WERI-Rb-1 (cell line): ENCODE measurements at regions not wholly inside any gene's neighbourhood (a gene's known extent, or its start where the extent isn't known, plus 50 kb on each side); places are given as distances from the start of the nearest gene placed in this dataset.

Experiments
- DNase-seq: peaks from one replicate; pipeline ENCODE4 v3.0.0-alpha.2; 2020
- H3K27ac ChIP-seq: fragments of 250-450 bp; sonication (Bioruptor Pico); 2 replicates; pipeline ENCODE4 v1.5.1; 2020; ENCODE audit warnings: mild to moderate bottlenecking, moderate library complexity
- H3K27me3 ChIP-seq: fragments of 250-450 bp; sonication (Bioruptor Pico); 2 replicates; pipeline ENCODE4 v1.5.1; 2021; ENCODE audit warnings: mild to moderate bottlenecking, low read depth, moderate library complexity; ENCODE audit not compliant: insufficient read depth, severe bottlenecking
- H3K36me3 ChIP-seq: fragments of 250-450 bp; sonication (Bioruptor Pico); 2 replicates; pipeline ENCODE4 v1.5.1; 2020; ENCODE audit warnings: mild to moderate bottlenecking, moderate library complexity
- H3K4me3 ChIP-seq: 2 replicates; pipeline ENCODE4 v1.5.1; 2011; ENCODE audit warnings: low read depth, mild to moderate bottlenecking, control low read depth, low read length
- H3K9me3 ChIP-seq: fragments of 250-450 bp; sonication (Bioruptor Pico); 2 replicates; pipeline ENCODE4 v1.5.1; 2021; ENCODE audit warnings: mild to moderate bottlenecking, moderate library complexity; ENCODE audit not compliant: severe bottlenecking
- TF ChIP-seq, protein P1 (sequence below): IDR thresholded peaks from 2 replicates; pipeline ENCODE4 v1.5.1; 2011; ENCODE audit warnings: low read depth, mild to moderate bottlenecking, control low read depth, inconsistent platforms, low read length

DNA sequence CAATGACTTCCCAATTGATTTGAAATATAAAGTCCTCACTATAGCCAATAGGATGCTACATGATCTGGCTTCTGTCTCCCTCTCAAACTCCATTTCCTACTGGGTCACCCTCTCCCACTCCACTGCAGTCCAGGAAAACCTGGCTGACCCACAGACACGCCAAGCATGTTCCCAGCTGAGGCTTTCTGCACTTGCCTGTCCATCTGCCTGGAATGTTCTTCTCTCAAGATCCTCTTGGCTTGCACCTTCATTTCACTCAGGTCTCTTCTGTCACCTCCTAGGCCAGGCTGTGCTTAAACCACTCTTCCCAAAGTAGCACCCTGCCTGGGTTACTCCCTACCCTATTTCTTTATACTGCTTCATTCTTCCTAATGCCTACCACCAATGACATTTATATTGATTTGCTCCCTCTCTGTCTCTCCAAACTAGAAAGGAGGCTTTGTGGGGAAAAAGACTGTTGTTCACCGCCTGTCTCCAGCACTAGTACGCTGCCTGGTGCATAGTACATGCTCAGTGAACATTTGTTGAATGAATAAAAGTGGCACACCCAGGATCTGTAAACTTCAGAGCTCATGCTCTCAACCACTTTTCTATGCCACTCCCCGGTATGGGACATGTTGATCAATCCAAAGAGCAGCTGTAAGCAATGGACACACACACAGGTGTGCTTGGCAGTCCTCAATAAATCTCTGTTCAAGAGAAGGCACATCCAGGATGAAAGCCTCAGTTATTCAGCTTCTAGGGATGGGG is 261.3 kb downstream of the FOXO1 start:
- Histone ChIP-seq H3K27ac (no peak overlapping the region), H3K9me3 (no peaks in the 10 kb centered on the region), H3K36me3 (no peaks in the 10 kb centered on the region), H3K4me3 (no peak overlapping the region), H3K27me3 (no peaks in the 10 kb centered on the region)
- TF ChIP-seq, protein P1, sequence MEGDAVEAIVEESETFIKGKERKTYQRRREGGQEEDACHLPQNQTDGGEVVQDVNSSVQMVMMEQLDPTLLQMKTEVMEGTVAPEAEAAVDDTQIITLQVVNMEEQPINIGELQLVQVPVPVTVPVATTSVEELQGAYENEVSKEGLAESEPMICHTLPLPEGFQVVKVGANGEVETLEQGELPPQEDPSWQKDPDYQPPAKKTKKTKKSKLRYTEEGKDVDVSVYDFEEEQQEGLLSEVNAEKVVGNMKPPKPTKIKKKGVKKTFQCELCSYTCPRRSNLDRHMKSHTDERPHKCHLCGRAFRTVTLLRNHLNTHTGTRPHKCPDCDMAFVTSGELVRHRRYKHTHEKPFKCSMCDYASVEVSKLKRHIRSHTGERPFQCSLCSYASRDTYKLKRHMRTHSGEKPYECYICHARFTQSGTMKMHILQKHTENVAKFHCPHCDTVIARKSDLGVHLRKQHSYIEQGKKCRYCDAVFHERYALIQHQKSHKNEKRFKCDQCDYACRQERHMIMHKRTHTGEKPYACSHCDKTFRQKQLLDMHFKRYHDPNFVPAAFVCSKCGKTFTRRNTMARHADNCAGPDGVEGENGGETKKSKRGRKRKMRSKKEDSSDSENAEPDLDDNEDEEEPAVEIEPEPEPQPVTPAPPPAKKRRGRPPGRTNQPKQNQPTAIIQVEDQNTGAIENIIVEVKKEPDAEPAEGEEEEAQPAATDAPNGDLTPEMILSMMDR = no peak
- DNase-seq = no peak

DNA sequence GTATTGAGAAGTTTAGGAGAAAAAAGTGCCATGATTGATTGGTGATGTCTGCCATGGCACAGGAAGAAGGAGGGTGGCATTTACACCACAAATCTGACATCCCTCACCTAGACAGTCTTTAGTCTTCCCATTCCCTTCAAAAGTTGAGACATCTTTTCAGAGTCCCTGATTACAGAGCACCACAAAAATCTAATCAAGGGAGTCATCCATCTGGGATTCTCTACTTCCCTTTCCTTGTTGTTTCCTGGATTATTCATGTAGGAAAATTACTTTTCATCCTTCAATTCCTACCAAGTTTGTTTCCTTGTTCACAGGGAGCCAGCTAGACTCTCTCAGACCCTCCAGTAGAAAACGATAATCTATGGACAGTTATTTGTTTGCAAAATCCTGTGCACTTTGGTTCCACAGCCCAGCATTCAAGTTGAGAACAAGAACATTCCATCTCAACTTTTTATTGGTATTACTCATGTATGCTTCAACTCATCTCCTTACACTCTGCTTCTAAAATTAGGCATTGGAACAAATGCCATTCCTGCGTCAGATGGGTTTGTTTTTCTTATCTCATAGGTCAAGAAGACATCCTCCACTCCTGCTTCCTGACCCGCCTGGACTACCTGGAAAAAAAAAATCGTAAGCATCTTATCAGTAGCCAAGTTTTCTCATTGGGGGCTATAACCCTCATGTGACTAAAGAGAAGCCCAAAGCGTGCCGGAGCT is 259.9 kb downstream of the FOXO1 start:
- Histone ChIP-seq H3K27ac (no peak overlapping the region), H3K36me3 (no peaks in the 10 kb centered on the region), H3K9me3 (no peaks in the 10 kb centered on the region), H3K4me3 (no peak overlapping the region), H3K27me3 (no peaks in the 10 kb centered on the region)
- TF ChIP-seq, protein P1 = no peak
- no peak for DNase-seq

DNA sequence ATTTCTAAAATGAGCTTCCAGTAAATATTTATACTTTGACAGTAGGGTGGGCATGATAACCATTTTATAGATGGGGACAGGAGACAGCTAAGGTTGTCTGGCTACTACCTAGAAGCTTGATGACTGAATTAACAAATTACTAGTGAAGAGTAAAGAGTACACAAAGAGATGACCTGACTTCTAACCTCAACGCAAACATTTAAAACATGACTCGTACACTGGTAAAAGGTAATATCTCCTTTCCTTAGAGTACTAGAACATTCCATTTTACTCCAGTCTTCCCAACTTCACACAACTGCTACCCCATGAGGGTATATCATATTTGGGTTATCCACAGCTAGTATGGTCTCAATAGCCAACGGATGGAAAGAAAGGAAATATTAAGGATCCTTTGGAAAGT is 258.9 kb downstream of the FOXO1 start:
- DNase-seq = no peak
- Histone ChIP-seq H3K9me3 (no peaks in the 10 kb centered on the region), H3K27ac (no peak overlapping the region), H3K4me3 (no peak overlapping the region), H3K36me3 (no peaks in the 10 kb centered on the region), H3K27me3 (no peaks in the 10 kb centered on the region)
- TF ChIP-seq, protein P1 = no peak

DNA sequence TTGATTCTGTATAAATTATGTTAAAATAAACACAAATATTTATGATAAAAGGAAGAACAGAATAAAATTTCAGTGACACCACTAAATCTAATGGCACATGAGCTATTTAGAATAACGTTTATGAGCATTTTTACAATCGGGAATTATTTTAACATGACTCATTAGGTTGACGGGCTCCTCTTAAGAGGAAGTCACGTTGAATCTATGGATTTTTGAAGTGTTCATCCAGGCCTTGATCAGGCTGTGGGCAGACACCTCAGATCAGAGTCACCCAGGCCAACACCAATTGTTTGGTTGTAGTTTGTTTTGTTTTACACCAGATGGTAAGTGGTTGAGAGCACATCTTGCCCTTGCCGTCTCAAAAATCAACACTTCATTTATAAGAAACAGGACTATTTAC is 257.8 kb downstream of the FOXO1 start:
- Histone ChIP-seq H3K9me3 (no peaks in the 10 kb centered on the region), H3K4me3 (no peak overlapping the region), H3K27ac (no peak overlapping the region), H3K27me3 (no peaks in the 10 kb centered on the region), H3K36me3 (no peaks in the 10 kb centered on the region)
- TF ChIP-seq, protein P1 = no peak
- DNase-seq = no peak

DNA sequence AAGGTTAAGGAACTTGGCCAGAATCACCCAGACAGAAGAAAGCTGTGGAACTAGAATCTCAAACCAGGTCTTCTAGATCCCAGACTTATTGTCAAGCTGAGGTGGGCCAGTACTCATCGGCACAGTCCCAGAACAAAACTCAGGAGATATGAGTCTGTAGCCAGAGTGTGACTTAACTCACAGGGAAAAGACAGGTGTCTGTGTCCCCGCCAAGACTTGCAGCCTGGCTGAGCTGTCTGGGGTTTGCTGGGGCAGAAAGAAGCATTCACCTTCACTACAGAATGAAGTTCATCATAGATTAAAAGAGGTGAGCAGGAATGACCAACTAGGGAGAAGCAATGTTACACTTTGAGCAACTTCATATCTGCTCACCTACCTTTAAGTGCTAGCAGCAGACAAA is 257.2 kb downstream of the FOXO1 start:
- Histone ChIP-seq H3K9me3 (no peaks in the 10 kb centered on the region), H3K27ac (no peak overlapping the region), H3K4me3 (no peak overlapping the region), H3K27me3 (no peaks in the 10 kb centered on the region), H3K36me3 (no peaks in the 10 kb centered on the region)
- DNase-seq = no peak
- TF ChIP-seq, protein P1 = no peak

DNA sequence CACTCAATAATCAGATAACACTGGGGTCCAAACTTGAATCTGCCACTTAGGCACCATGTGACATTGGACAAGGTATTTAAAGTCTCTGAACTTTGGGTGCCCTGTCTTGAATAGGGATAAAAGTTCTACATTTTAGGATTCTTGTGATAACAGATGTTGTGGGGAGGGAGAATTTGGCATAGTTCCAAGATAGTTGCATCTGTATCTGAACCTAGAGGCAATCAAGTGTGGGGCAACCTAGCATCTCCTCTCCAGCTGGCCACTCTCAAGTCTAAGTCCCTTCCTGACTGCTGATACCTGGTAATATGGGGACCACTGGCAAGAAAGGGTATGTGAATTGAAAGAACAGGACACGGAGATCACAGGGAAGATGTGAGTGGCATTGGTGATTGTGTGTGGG is 256.1 kb downstream of the FOXO1 start:
- no peaks in the 10 kb centered on the region for H3K27me3 ChIP-seq
- no peak overlapping the region for H3K4me3 ChIP-seq
- H3K36me3 ChIP-seq = no peaks in the 10 kb centered on the region
- TF ChIP-seq, protein P1 = no peak
- H3K9me3 ChIP-seq = no peaks in the 10 kb centered on the region
- H3K27ac ChIP-seq = no peak overlapping the region
- DNase-seq = no peak
